ENCODE measurements at regions not wholly inside any gene's neighbourhood (a gene's known extent, or its start where the extent isn't known, plus 50 kb on each side); places are given as distances from the start of the nearest gene placed in this dataset.
"Not testable (repeated sequence)": the region's sequence is repeated elsewhere in the genome, so short reads cannot be mapped to it uniquely, and the experiment has no call there.

GRCh38 chr21:28018213-28018612 lies 974.5 kb downstream of the LTN1 start:
- FAIRE-seq (no peak), DNase-seq (ENCODE audit: insufficient read length, low spot score) (no peak)
- TF ChIP-seq, protein P1, sequence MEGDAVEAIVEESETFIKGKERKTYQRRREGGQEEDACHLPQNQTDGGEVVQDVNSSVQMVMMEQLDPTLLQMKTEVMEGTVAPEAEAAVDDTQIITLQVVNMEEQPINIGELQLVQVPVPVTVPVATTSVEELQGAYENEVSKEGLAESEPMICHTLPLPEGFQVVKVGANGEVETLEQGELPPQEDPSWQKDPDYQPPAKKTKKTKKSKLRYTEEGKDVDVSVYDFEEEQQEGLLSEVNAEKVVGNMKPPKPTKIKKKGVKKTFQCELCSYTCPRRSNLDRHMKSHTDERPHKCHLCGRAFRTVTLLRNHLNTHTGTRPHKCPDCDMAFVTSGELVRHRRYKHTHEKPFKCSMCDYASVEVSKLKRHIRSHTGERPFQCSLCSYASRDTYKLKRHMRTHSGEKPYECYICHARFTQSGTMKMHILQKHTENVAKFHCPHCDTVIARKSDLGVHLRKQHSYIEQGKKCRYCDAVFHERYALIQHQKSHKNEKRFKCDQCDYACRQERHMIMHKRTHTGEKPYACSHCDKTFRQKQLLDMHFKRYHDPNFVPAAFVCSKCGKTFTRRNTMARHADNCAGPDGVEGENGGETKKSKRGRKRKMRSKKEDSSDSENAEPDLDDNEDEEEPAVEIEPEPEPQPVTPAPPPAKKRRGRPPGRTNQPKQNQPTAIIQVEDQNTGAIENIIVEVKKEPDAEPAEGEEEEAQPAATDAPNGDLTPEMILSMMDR (IDR thresholded peaks at IDR 0.05; ENCODE audit: insufficient read depth, missing control alignments) = no peak

DNA sequence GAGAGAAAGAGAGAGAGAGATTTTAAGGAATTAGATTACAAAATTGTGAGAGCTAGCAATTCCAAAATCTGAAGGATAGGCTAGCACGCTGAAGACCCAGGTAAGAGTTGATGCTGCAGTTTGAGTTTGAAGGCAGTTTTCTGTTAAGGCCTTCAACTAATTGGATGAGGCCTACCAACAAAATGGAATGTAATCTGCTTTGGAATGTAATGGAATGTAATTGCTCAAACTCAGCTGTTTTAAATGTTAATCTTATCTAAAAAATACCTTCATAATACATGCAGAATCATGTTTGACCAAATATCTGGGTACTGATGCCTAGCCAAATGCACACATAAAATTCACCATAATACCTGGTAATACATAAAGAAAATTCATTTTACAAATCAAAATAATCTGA lies 976.1 kb downstream of the LTN1 start:
- TF ChIP-seq, protein P1 (IDR thresholded peaks at IDR 0.05; ENCODE audit: insufficient read depth, missing control alignments) = no peak
- no peak for DNase-seq (ENCODE audit: insufficient read length, low spot score)
- FAIRE-seq = no peak

- not testable (repeated sequence) for DNase-seq (ENCODE audit: insufficient read length, low spot score); FAIRE-seq
Observed at GRCh38 chr21:28013123-28013522, 979.6 kb downstream of the LTN1 start.

DNA sequence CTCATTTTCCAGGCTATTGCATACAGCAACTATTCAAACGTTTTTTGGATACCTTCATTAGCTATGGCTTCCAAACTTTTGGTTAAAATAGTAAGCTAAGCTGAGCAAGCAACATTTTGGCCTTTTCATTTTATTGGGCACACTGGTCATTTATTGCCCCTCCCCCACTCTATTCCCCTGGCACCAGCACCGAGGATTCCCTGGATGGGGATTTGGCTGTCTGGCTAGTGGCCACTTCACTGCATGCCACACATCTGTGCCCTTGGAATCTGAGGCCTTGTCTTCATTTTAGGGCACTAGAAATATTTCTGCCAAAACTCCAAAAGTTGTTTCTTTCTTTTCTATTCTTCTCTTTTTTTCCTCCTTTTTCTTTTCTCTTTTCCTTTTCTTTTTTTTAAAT lies 980.7 kb downstream of the LTN1 start:
- not testable (repeated sequence) for DNase-seq (ENCODE audit: insufficient read length, low spot score); FAIRE-seq

DNA sequence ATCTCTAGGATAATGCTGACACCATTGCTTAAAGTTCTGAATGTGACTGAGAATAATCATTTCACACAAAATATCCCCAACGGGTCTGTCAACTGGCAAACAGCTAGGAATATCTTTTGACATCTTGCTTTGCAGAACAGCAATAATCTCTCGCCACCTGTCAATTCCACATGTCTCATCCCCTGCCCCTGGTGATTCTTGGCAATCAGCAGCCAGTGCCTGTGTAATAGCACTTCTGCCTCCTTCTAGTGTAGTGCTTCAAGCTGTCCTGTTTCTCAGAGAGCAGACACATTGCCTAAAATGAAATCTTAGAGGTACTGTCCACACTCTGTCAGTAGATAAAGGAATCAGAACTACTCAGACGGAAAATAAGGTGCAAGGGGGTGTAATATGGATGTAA lies 984.4 kb downstream of the LTN1 start:
- not testable (repeated sequence) for FAIRE-seq; DNase-seq (ENCODE audit: insufficient read length, low spot score)

GRCh38 chr21:28003627-28004026 lies 989.0 kb downstream of the LTN1 start:
- not testable (repeated sequence) for DNase-seq (ENCODE audit: insufficient read length, low spot score); FAIRE-seq

- FAIRE-seq; DNase-seq (ENCODE audit: insufficient read length, low spot score): not testable (repeated sequence)
Observed at GRCh38 chr21:27996906-27997305, 995.8 kb downstream of the LTN1 start.

GRCh38 chr21:27984663-27985325 lies 1007.9 kb downstream of the LTN1 start:
- DNase-seq (ENCODE audit: insufficient read length, low spot score); FAIRE-seq: not testable (repeated sequence)

GRCh38 chr21:27979446-27979845 lies 1012.6 kb upstream of the ADAMTS5 start:
- FAIRE-seq = not testable (repeated sequence)

DNA sequence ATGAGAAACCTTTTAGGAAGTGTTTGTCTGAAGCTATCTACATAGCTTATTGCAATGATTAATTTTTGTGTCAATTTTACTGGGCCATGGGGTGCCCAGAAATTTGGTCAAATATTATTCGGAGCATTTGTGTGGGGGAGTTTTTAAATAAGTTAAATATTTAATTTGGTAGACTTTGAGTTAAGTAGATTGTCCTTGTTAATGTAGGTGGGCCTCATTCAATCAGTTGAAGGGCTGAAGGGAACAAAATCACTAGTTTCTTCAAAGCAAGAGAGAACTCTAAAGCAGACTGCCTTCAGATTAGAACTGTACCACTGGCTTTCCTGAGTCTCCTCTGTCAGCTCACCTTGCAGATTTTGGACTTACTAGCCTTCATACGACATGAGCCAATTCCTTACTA lies 1008.6 kb upstream of the ADAMTS5 start:
- FAIRE-seq (no peak), DNase-seq (ENCODE audit: insufficient read length, low spot score) (no peak)
- TF ChIP-seq, protein P1 (IDR thresholded peaks at IDR 0.05; ENCODE audit: insufficient read depth, missing control alignments) = no peak

More at GRCh38 chr21:27979446-27979845, 1012.6 kb upstream of the ADAMTS5 start:
- not testable (repeated sequence) for DNase-seq (ENCODE audit: insufficient read length, low spot score)

DNA sequence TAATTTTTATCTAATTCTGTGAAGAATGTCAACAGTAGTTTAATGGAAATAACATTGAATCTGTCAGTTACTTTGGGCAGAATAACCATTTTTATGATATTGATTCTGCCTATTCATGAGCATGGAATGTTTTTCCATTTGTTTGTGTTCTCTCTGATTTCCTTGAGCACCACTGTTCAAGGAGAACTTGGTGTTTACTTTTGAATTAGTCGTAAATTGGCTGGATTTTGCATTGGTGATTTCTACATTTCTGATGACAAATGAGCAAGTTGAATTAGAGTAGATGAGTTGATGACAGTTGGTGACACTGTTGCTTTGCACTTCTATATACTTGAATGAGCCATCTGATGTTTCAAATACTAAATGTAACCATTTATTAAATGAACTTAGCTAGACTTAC lies 1007.3 kb upstream of the ADAMTS5 start:
- not testable (repeated sequence) for FAIRE-seq; DNase-seq (ENCODE audit: insufficient read length, low spot score)

DNA sequence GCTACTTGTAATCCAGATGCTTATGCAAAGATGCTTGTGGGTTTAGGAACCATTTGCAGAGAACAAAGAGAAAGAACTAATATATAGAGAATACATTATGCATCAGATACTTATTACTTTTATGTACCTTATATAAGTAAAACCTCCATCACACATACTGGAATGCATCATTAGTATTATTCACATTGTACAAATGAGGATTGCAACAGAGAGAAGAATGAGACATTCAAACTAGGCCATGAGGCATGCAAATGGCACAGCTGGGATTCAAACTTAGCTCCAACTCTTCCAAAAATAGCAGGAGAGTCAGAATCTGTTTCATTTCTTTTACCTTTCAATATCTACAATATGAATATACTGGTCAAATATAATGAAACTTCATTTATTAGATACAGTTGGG lies 1001.4 kb upstream of the ADAMTS5 start:
- not testable (repeated sequence) for DNase-seq (ENCODE audit: insufficient read length, low spot score); FAIRE-seq

Measured in D721Med (cell line).